Ovary (tissue), 3 donors: ENCODE measurements at regions not wholly inside any gene's neighbourhood (a gene's known extent, or its start where the extent isn't known, plus 50 kb on each side); places are given as distances from the start of the nearest gene placed in this dataset.

Source experiments
- EP300 ChIP-seq: sonication (generic); formaldehyde crosslinking; IDR thresholded peaks from one replicate; pipeline ENCODE4 v1.6.1; 2017; ENCODE audit warnings: antibody characterized with exemption
- POLR2A ChIP-seq: fragments of 450-650 bp; IDR thresholded peaks from one replicate; pipeline ENCODE4 v1.6.1; 2017; ENCODE audit warnings: antibody characterized with exemption, mild to moderate bottlenecking, moderate library complexity
- TF ChIP-seq, protein P1 (sequence below), 3 donors: fragments of 450-650 bp in 2 of 3; fragments of 200-600 bp in 1 of 3; IDR thresholded peaks; one replicate each; pipeline versions ENCODE4 v1.5.1 to v1.8.0; 2016 to 2022; ENCODE audit warnings: antibody characterized with exemption in 3 of 3, mild to moderate bottlenecking in 1 of 3
- donor health status: DM: no; HTN: no; CAD: no.

DNA sequence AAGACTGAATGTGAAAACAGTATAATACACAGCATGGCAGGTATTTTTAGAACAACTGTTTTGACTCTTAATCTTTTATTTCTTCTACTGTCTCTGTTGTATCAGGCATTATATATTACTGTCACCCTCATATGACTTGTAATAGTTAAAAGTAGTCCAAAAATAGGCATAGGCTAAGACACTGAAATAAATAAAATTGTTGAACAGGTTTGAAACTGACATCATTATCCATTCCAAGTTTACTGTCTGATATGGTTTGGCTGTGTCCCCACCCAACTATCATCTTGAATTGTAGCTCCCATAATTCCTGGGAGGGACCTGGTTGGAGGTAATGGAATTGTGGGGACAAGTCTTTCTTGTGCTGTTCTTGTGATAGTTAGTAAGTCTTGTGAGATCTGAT lies 91.4 kb upstream of the CDH19 start:
- TF ChIP-seq, protein P1, sequence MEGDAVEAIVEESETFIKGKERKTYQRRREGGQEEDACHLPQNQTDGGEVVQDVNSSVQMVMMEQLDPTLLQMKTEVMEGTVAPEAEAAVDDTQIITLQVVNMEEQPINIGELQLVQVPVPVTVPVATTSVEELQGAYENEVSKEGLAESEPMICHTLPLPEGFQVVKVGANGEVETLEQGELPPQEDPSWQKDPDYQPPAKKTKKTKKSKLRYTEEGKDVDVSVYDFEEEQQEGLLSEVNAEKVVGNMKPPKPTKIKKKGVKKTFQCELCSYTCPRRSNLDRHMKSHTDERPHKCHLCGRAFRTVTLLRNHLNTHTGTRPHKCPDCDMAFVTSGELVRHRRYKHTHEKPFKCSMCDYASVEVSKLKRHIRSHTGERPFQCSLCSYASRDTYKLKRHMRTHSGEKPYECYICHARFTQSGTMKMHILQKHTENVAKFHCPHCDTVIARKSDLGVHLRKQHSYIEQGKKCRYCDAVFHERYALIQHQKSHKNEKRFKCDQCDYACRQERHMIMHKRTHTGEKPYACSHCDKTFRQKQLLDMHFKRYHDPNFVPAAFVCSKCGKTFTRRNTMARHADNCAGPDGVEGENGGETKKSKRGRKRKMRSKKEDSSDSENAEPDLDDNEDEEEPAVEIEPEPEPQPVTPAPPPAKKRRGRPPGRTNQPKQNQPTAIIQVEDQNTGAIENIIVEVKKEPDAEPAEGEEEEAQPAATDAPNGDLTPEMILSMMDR (IDR thresholded peaks at IDR 0.05), result no peak
- TF ChIP-seq POLR2A (no peak), EP300 (no peak)
